Effector memory CD8-positive, alpha-beta T cell (primary cell): ENCODE measurements at regions not wholly inside any gene's neighbourhood (a gene's known extent, or its start where the extent isn't known, plus 50 kb on each side); places are given as distances from the start of the nearest gene placed in this dataset.

Experiments used
- ATAC-seq: fragments of 150-1000 bp; cut with Tn5 transposase; replicated peaks from 2 replicates; pipeline ENCODE4 v1.10.0; 2021; ENCODE audit warnings: mild to moderate bottlenecking, moderate library complexity
- DNase-seq, 3 experiments: peaks; one replicate each; pipeline ENCODE4 v3.0.0; 2021
- H3K27ac Mint-ChIP-seq, 2 donors: one replicate each; pipeline ENCODE4 v1.8.0; 2022; ENCODE audit warnings: mild to moderate bottlenecking in 2 of 2, mixed read lengths in 2 of 2, moderate library complexity in 2 of 2
- H3K27me3 Mint-ChIP-seq, 2 donors: one replicate each; pipeline ENCODE4 v1.8.0; 2022; ENCODE audit warnings: mixed read lengths in 2 of 2
- H3K36me3 Mint-ChIP-seq: one replicate; pipeline ENCODE4 v1.8.0; 2022; ENCODE audit warnings: mild to moderate bottlenecking, moderate library complexity, mixed read lengths; ENCODE audit not compliant: insufficient read depth
- H3K4me1 Mint-ChIP-seq, 2 donors: one replicate each; pipeline ENCODE4 v1.8.0; 2022; ENCODE audit warnings: low read depth in 2 of 2, mixed read lengths in 2 of 2
- H3K4me3 Mint-ChIP-seq, 2 donors: one replicate each; pipeline ENCODE4 v1.8.0; 2022; ENCODE audit warnings: mild to moderate bottlenecking in 2 of 2, mixed read lengths in 2 of 2, moderate library complexity in 2 of 2
- H3K9me3 Mint-ChIP-seq, 2 donors: one replicate each; pipeline ENCODE4 v1.8.0; 2022; ENCODE audit warnings: mixed read lengths in 2 of 2

DNA sequence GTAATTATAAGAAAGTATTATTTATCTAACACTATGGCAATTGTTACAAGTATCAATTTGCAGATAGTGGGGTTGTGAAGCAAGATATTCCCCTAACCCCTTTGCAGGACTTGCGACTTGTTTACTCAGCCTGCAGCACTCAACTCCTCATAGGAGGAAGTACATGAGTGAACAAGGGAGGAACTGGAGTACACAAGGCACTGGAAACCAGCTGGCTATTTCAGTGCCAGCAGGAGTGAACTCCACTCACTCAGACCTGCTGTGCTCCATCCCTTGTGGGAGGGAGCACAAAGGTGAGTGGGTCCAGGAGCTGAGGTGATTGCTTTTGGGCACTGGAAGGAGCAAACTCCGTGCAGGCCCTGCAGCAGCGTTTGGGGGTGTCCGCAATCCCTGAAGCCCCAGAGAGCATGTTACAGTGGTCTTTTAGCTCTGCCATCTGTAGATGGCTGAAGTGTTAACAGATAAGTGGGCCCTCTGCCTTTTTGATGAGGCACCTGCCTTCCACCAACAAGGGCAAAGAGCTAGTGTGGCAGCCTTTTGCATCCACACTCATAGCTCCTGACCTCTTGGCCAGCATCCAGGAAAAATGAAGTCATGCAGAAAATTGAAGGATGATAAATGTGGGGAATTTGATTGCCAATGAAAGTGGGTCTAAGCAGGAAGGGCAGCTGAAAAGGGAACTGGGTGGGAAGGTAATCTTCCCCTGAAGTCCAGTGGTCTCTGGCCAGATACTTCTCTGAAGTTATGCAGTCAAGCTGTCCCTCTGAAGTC lies 802.2 kb upstream of the MIR17HG start:
- no peak for DNase-seq

DNA sequence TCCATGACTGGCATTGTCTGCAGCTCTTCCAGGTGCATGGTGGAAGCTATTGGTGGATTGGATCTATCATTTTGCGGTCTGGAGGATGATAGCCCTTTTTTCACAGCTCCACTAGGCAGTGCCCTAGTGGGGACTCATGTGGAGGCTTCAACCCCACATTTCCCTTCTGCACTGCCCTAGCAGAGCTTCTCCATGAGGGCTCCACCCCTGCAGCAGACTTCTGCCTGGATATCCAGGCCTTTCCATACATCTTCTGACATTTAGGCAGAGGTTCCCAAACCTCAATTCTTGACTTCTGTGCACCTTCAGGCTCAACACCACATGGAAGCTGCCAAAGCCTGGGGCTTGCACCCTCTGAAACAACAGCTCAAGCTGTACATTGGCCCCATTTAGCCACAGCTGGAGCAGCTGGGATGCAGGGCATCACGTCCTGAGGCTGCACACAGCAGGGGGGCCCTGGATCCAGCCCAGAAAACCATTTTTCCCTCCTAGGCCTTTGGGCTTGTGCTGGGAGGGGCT lies 800.2 kb upstream of the MIR17HG start:
- H3K4me3 Mint-ChIP-seq = no peak overlapping the region
- no peaks in the 10 kb centered on the region for H3K4me1 Mint-ChIP-seq
- no peak for ATAC-seq
- H3K27ac Mint-ChIP-seq = no peak overlapping the region
- H3K27me3 Mint-ChIP-seq = no peaks in the 10 kb centered on the region
- H3K36me3 Mint-ChIP-seq = no peaks in the 10 kb centered on the region
- H3K9me3 Mint-ChIP-seq = peaks cover 4 to 8% of the 10 kb centered on the region in 2 donors
- DNase-seq = no peak

More for the DNA sequence above, 802.2 kb upstream of the MIR17HG start:
- Mint-ChIP-seq H3K27ac (no peak overlapping the region), H3K36me3 (no peaks in the 10 kb centered on the region), H3K9me3 (peaks cover 5 to 8% of the 10 kb centered on the region in 2 donors), H3K4me3 (no peak overlapping the region), H3K27me3 (no peaks in the 10 kb centered on the region), H3K4me1 (no peaks in the 10 kb centered on the region)
- ATAC-seq = no peak

DNA sequence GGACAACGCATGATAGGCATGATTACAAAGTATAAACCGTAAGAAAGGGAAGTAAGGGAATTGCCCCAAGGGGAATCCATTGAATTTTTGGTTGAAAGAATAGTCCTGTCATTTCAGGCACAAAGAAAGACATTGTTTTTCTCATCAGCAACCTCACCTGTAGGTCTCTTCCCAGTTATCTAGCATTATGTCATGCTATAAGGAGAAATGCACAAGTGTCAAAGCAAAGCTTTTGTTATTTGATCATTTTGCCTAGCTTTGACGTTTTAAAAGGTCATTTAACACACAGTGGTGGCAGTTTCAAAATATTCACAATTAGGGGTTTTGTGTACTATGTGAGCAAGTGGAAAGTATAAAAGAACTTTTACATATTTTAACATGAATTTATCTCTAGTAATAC lies 796.2 kb upstream of the MIR17HG start:
- Mint-ChIP-seq H3K27me3 (no peaks in the 10 kb centered on the region), H3K9me3 (peaks cover 7 to 11% of the 10 kb centered on the region in 2 donors), H3K4me1 (no peaks in the 10 kb centered on the region), H3K36me3 (no peaks in the 10 kb centered on the region), H3K4me3 (no peak overlapping the region), H3K27ac (no peak overlapping the region)
- no peak for DNase-seq
- ATAC-seq = no peak

- no peak for ATAC-seq
- H3K27me3 Mint-ChIP-seq = no peaks in the 10 kb centered on the region
- peaks cover 9 to 19% of the 10 kb centered on the region in 2 donors for H3K9me3 Mint-ChIP-seq
- H3K36me3 Mint-ChIP-seq = no peaks in the 10 kb centered on the region
- DNase-seq = no peak
- H3K27ac Mint-ChIP-seq = no peak overlapping the region
- H3K4me3 Mint-ChIP-seq = no peak overlapping the region
- H3K4me1 Mint-ChIP-seq = no peaks in the 10 kb centered on the region
These were observed 794.8 kb upstream of the MIR17HG start for GRCh38 chr13:90552702-90553101.

DNA sequence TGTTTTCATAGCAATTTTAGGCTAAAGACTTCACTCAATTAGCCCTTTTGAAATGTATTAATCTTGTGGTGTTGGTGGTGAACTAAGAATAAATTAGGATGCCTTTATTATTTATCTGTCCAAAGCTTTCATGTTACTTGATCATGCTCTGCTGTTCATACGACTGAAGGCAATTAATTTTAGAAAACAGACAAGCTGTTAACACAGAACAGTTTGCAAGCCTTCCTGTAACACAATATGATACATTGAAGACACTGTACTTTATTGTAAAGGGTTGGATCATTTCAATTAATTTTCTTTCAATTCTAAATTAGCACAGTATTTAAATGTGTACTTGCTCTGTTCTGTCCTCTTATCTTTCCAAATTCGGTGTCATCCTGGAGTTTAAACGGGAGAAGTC lies 794.3 kb upstream of the MIR17HG start:
- ATAC-seq = no peak
- Mint-ChIP-seq H3K27ac (no peak overlapping the region), H3K27me3 (no peaks in the 10 kb centered on the region), H3K36me3 (no peaks in the 10 kb centered on the region), H3K4me3 (no peak overlapping the region), H3K4me1 (no peaks in the 10 kb centered on the region), H3K9me3 (peaks cover 9 to 20% of the 10 kb centered on the region in 2 donors)
- no peak for DNase-seq

GRCh38 chr13:90557626-90558025 lies 789.9 kb upstream of the MIR17HG start:
- Mint-ChIP-seq H3K4me3 (no peak overlapping the region), H3K27ac (no peak overlapping the region), H3K9me3 (peaks cover 11 to 17% of the 10 kb centered on the region in 2 donors), H3K27me3 (no peaks in the 10 kb centered on the region), H3K4me1 (no peaks in the 10 kb centered on the region), H3K36me3 (no peaks in the 10 kb centered on the region)
- ATAC-seq (no peak), DNase-seq (no peak)

DNA sequence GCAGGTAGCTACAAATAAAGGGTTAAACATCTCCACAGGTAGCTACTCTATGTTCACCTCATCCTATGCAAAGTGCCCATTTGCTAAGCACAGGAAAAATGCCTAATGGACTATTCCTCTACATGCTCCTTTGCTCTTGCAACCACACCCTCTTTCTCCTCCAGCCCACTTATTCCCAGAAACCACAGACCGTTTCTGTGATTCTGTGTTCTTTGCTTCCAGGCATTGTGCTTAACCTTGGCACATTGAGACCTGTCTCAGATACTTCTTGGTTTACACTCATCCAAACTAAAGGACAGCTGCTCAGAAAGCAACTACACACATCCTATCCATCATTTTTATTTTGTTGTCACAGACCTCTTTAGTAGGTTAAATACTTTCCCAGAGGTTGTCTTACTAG lies 785.0 kb upstream of the MIR17HG start:
- Mint-ChIP-seq H3K4me3 (no peak overlapping the region), H3K27me3 (no peaks in the 10 kb centered on the region), H3K27ac (no peak overlapping the region), H3K36me3 (no peaks in the 10 kb centered on the region), H3K4me1 (no peaks in the 10 kb centered on the region), H3K9me3 (peaks cover 8 to 11% of the 10 kb centered on the region in 2 donors)
- ATAC-seq (no peak), DNase-seq (no peak)

GRCh38 chr13:90564096-90564495 lies 783.4 kb upstream of the MIR17HG start:
- no peak overlapping the region for H3K4me3 Mint-ChIP-seq
- H3K27me3 Mint-ChIP-seq = no peaks in the 10 kb centered on the region
- no peak for DNase-seq
- peaks cover 0 to 11% of the 10 kb centered on the region in 2 donors for H3K9me3 Mint-ChIP-seq
- H3K27ac Mint-ChIP-seq = no peak overlapping the region
- no peaks in the 10 kb centered on the region for H3K36me3 Mint-ChIP-seq
- ATAC-seq = no peak
- no peaks in the 10 kb centered on the region for H3K4me1 Mint-ChIP-seq

DNA sequence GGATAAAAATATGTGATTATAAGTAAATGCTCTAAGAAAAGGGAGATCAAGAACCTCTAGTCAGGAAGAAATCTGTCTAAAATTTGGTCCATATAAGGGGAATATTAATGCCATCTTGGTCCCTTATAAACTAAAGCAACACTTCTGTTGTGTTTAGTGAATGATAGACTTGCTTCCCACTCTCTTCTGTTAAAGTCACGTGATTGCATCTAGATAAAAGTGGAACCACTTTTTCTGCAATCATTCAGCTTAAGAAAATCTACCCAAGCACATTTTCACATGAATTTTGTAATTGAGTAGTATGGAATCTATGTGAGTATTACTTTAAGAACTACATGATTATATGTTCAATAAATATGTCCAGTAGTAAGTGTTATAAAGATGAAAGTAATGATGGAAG lies 782.9 kb upstream of the MIR17HG start:
- no peak overlapping the region for H3K4me3 Mint-ChIP-seq
- no peaks in the 10 kb centered on the region for H3K27me3 Mint-ChIP-seq
- no peaks in the 10 kb centered on the region for H3K36me3 Mint-ChIP-seq
- peaks cover 0 to 11% of the 10 kb centered on the region in 2 donors for H3K9me3 Mint-ChIP-seq
- H3K27ac Mint-ChIP-seq = no peak overlapping the region
- H3K4me1 Mint-ChIP-seq = no peaks in the 10 kb centered on the region
- ATAC-seq (no peak), DNase-seq (no peak)

DNA sequence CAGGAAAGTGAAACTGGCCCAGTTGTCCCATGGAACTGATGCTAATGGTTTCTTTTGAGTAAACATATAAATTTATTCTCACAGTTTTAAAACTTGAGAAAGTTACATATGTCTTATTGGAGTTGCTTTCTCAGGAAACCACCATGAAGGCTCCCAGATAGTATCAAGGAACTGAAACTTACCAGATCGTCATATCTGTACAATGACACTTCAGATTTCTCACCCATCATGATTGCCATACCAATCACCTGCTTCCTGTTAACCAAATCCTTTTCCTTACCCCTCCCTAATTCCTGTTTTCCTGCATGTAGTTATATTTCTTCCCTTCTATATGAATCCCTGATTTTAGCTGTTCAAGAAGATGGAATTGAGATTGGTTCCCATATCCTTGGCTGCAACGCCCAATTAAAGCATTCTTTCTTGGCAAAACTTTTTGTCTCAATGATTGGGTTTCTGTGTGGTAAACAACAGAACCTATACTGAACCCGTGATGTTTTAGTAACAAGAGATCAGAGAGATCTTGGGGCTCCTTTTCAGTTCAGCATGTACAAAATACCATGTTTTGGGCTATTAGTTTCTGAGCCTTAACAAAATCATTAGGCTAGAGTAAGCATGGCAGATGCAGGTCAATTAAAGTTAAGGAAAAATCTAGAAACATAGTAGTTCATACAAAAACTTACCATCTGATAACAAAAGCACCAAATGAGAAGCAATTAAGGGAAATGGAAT lies 781.3 kb upstream of the MIR17HG start:
- ATAC-seq (no peak), DNase-seq (no peak)
- no peak overlapping the region for H3K27ac Mint-ChIP-seq
- no peaks in the 10 kb centered on the region for H3K4me1 Mint-ChIP-seq
- no peak overlapping the region for H3K4me3 Mint-ChIP-seq
- peaks cover 0 to 9% of the 10 kb centered on the region in 2 donors for H3K9me3 Mint-ChIP-seq
- H3K36me3 Mint-ChIP-seq = no peaks in the 10 kb centered on the region
- H3K27me3 Mint-ChIP-seq = no peaks in the 10 kb centered on the region

GRCh38 chr13:90568165-90568564 lies 779.3 kb upstream of the MIR17HG start:
- Mint-ChIP-seq H3K4me3 (no peak overlapping the region), H3K36me3 (no peaks in the 10 kb centered on the region), H3K27ac (no peak overlapping the region), H3K4me1 (no peaks in the 10 kb centered on the region), H3K9me3 (peaks cover 0 to 7% of the 10 kb centered on the region in 2 donors), H3K27me3 (no peaks in the 10 kb centered on the region)
- DNase-seq = no peak
- no peak for ATAC-seq

DNA sequence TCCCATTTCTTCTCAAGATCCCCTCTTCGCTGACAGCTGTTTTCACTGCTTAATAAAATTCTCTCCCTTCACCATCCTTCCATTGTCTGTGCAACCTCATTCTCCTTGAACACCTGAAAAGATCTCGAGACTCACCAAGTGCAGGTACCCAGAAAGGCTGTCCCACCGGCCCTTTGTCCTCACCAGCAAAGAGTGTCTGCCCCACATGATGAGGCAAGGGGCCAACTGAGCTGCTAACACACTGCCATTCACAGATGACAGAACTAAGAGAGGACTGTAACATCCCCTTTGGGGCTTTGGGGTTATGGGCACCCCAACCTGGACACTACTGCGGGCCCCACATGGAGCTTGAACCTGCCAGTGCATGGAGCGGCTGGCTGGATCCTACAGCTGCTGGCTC lies 771.4 kb upstream of the MIR17HG start:
- H3K9me3 Mint-ChIP-seq = peaks cover 7 to 19% of the 10 kb centered on the region in 2 donors
- no peaks in the 10 kb centered on the region for H3K36me3 Mint-ChIP-seq
- no peaks in the 10 kb centered on the region for H3K4me1 Mint-ChIP-seq
- H3K27me3 Mint-ChIP-seq = no peaks in the 10 kb centered on the region
- DNase-seq (no peak), ATAC-seq (no peak)
- no peak overlapping the region for H3K4me3 Mint-ChIP-seq
- H3K27ac Mint-ChIP-seq = no peak overlapping the region

GRCh38 chr13:90577726-90578125 lies 769.8 kb upstream of the MIR17HG start:
- Mint-ChIP-seq H3K27ac (no peak overlapping the region), H3K27me3 (no peaks in the 10 kb centered on the region), H3K9me3 (peaks cover 7 to 19% of the 10 kb centered on the region in 2 donors), H3K4me1 (no peaks in the 10 kb centered on the region), H3K36me3 (no peaks in the 10 kb centered on the region), H3K4me3 (no peak overlapping the region)
- ATAC-seq = no peak
- no peak for DNase-seq

GRCh38 chr13:90585392-90585791 lies 762.1 kb upstream of the MIR17HG start:
- no peak overlapping the region for H3K4me3 Mint-ChIP-seq
- peaks cover 0 to 4% of the 10 kb centered on the region in 2 donors for H3K9me3 Mint-ChIP-seq
- H3K27ac Mint-ChIP-seq = no peak overlapping the region
- no peaks in the 10 kb centered on the region for H3K4me1 Mint-ChIP-seq
- no peaks in the 10 kb centered on the region for H3K27me3 Mint-ChIP-seq
- no peak for ATAC-seq
- no peaks in the 10 kb centered on the region for H3K36me3 Mint-ChIP-seq
- no peak for DNase-seq
